ENCODE measurements at regions not wholly inside any gene's neighbourhood (a gene's known extent, or its start where the extent isn't known, plus 50 kb on each side); places are given as distances from the start of the nearest gene placed in this dataset.

GRCh38 chr19:27654266-27654990 is 1558.5 kb downstream of the UQCRFS1 start:
- no peak for TF ChIP-seq TAF1 (IDR thresholded peaks at IDR 0.05; ENCODE audit: low read depth, low read length)
- TF ChIP-seq PAX5 (IDR thresholded peaks at IDR 0.05; ENCODE audit: insufficient read depth, low read length, severe bottlenecking), result no peak
- no peak for TF ChIP-seq POLR2A (IDR thresholded peaks at IDR 0.05; ENCODE audit: low read depth, low read length)
- TF ChIP-seq POLR2AphosphoS5 (IDR thresholded peaks at IDR 0.05; ENCODE audit: low read depth, low read length), result no peak

Measured in GM12891 (cell line).